ENCODE measurements at regions not wholly inside any gene's neighbourhood (a gene's known extent, or its start where the extent isn't known, plus 50 kb on each side); places are given as distances from the start of the nearest gene placed in this dataset.

DNA sequence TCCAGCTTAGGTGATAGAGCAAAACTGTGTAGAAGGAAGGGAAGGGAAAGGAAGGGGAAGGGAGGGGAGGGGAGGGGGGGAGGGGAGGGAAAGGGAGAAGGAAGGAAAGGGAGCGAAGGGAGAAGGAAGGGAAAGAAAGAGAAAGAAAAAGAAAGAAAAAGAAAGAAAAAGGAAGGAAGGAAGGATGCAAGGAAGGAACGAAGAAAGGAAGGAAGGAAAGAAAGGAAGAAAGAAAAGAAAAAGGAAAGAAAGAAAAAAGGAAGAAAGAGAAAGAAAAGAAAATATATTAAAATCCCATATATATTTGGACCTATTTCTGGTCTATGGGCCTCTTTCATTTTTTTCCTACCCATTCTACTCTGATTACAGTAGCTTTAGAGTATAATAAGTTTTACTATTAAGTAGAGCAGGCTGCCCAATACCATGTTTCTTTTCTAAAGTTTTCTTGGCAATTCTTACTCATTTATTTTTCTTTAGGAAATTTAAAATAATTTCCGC, 229.1 kb downstream of the AUH start:
- no peak for DNase-seq (ENCODE audit: low read depth)

DNA sequence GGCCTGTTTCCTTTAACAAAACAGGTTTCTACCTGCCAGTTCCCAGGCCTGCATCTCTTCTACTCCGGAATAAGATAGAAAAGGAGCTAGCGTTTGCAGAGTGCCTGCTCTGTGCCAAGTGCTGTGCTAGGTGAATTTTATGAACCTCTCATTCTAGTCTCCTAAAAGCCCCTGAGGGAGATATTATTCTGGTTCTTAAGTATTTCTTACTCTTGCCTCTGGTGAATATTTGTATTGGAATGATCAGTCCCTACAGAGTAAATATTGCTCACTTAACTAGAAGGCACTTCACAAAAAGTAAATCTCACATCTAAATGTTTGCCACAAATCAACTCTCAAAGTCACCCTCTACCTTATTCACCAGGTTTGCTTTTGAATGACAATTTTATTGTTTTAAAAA, 227.1 kb downstream of the AUH start:
- DNase-seq (ENCODE audit: low read depth): no peak

DNA sequence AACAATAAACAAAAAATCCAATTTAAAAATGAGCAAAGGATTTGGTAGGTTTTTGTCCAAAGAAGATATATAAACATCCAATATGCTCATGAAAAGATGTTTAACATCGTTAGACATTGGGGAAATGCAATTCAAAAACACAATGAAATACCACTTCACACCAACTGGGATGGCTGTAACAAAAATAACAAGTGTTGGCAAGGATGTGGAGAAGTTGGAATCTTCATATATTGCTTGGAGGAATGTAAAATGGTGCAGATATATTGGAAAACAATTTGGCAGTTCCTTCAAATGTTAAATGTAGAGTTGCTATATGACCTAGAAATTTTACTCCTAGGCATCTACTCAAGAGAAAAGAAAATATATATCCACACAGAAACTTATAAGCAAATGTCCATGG, 224.3 kb downstream of the AUH start:
- no peak for DNase-seq (ENCODE audit: low read depth)

- no peak for DNase-seq (ENCODE audit: low read depth)
Observed at GRCh38 chr9:91138760-91139159, 223.0 kb downstream of the AUH start.

DNA sequence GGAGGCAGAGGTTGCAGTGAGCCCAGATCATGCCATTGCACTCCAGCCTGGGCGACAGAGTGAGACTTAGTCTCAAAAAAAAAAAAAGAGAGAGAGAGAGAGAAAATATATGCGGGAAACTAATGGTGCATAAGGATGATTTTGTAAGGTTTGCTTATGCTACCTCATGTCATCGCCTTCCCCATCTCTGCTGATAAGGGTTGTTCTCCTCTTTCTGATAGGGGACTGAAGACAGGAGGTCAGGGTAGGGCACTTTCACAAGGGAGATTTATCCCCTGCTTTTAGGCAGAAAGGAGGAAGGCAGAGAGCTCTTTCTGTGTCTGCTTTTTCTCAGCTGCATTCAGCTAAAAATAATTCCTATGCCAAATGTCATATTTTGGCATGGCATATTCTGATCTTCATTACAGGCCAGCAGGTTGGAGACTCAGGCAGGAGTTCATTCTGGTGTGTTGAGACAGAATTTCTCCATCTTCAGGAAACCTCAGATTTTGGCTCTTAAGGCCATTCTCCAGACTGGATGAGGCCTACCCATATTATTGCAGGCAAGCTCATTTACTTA, 220.2 kb downstream of the AUH start:
- no peak for DNase-seq (ENCODE audit: low read depth)

- no peak for DNase-seq (ENCODE audit: low read depth)
Observed at GRCh38 chr9:91143162-91143561, 218.6 kb downstream of the AUH start.

DNA sequence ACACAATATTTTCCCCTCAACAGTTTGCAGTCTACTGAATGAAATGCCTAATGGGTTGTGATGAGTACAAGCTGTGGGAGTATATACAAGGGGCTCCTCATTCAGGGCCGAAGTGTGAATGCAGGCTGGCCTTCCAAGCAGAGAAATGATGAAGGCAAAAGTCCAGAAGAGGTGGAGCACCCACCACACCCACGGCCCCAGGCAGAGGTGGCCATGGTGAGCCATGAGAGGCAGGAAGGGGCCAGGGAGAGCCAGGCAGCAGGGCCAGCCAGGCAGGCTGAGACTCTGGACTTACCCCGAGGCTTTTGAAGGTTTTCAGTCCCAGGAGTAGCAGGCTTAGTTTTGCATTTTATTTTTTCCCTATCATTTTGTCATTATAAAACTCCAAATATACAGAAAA, 218.1 kb downstream of the AUH start:
- no peak for DNase-seq (ENCODE audit: low read depth)

DNA sequence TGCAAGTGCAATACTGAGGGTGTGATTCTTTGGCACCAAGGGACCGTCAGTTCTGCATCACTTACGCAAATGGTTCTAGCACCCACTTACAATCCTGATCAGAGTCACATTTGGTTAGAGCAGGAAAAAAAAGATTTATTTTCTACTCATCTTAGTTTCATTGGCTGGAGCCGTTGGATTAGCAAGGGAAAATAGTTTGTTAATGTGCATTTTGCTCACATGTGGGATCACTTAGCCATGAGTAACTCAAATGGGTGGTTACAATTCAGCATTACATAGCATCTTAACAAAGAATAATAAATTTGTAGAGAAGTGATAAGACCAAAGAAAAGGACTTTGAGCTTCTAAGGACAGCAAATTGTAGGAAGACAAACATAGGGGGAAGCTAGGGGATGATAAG, 216.9 kb downstream of the AUH start:
- no peak for DNase-seq (ENCODE audit: low read depth)

GRCh38 chr9:91145496-91145895, 216.2 kb downstream of the AUH start:
- no peak for DNase-seq (ENCODE audit: low read depth)

DNA sequence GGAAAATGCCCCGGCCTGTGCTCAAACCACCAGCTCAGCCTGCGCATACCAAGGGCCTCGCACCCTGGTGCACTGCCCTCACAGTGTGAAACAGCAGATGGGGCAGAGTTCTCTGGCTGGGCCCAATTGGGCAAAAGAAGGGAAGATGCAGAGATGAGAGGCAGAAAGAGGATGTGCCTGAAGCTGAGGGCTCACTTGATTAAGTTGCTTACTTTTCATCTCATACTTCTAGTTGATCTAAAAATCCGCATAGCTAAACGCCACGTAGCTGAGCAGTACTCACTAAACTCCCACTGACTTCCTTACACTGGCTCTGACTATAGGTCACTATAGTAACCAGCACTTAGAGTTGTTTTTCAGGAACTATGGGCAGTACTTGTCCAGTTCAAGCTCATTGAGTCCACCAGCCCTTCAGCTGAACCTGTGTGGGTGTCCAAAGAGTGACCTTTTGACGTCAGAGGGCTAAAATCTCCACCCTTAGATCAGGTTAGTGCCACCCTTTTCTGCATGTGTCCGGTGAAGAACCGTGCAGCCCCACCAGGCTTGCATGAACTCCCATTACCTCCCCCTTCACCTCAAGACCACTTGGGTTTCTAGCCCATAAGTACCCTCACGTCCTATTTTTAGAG, 215.2 kb downstream of the AUH start:
- DNase-seq (ENCODE audit: low read depth): no peak

GRCh38 chr9:91147079-91147708, 214.5 kb downstream of the AUH start:
- no peak for DNase-seq (ENCODE audit: low read depth)

DNA sequence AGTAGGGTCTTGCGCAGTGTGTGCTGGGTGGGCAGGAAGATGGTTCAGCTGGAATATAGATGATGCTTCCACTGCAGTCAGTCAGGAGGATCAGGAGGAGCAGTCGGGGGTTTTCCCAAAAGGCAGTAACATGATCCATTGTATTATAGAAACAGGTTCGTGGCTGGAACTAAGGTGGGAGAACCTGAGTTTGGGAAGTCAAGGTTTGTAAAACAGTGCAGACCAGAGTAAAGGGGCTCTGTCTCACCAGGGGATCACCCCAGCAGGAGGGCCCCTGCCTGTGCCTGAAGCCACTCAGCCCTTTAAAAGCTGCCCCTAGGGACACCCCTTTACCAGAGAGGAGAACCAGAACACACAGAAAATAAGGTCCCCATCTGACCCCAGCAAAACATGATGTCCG, 213.4 kb downstream of the AUH start:
- no peak for DNase-seq (ENCODE audit: low read depth)

- no peak for DNase-seq (ENCODE audit: low read depth)
Observed at GRCh38 chr9:91150273-91150997, 211.3 kb downstream of the AUH start.

- no peak for DNase-seq (ENCODE audit: low read depth)
Observed at GRCh38 chr9:91150998-91151717, 210.6 kb downstream of the AUH start.

DNA sequence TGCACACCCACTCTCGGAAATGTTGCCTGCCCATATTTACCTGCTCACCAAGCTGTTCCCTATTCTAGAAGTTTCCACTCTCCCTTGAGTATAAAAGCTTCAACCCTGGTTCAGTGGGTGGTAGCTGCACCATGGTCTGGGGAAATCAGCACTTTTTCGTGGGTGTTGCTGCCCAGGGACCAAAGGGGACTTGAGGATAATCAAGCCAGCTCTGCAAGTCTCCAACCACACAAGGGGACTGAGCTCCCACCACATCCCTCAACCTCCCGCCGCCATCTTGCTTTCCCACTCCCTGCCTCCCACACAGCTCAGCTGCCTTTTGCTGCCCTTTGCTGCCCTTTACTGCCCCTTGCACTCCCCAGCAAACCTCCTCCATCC, 210.0 kb downstream of the AUH start:
- no peak for DNase-seq (ENCODE audit: low read depth)

DNA sequence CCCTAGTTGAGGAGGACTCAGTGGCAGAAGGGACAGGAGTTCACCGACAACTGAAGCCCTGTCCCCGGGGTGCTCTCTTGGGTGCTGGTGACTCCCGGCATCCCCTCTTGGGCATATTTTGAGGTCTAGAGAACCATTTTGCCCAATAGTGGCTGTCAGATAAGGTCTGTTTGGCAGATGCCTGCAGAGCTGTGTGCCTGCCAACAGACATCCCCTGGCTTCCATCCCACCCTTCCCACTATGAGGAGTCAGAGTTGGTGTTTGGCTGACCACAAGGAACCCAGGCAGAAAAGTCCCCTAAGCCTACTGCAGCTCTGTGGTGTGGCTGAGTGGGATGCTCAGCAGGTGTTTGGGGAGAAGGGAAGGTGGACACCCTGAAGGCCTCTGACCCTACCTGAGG, 207.0 kb downstream of the AUH start:
- DNase-seq (ENCODE audit: low read depth): no peak

DNA sequence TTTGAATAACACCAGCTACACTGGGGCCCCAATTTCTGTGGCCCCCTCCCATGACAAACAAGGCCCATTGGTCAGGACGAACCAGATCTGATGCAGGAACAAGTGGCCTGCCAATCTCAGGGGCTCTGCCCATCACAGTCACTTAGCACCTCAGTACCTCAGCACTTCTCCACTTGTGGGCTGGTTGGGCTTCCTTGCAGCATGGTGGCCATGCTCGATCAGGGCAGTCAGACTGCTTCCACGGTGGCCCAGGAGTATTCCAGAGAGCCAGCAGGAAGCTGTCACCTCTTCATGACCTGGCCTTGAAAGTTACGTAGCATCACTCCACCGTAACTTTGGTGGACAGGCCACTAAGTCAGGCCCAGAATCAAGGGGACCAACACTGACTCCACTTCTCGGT, 206.5 kb downstream of the AUH start:
- DNase-seq (ENCODE audit: low read depth): no peak

GRCh38 chr9:91155746-91156376, 205.9 kb downstream of the AUH start:
- no peak for DNase-seq (ENCODE audit: low read depth)

- DNase-seq (ENCODE audit: low read depth): no peak
Observed at GRCh38 chr9:91156451-91157234, 205.1 kb downstream of the AUH start.

GRCh38 chr9:91157883-91158282, 203.8 kb downstream of the AUH start:
- DNase-seq (ENCODE audit: low read depth): no peak

DNA sequence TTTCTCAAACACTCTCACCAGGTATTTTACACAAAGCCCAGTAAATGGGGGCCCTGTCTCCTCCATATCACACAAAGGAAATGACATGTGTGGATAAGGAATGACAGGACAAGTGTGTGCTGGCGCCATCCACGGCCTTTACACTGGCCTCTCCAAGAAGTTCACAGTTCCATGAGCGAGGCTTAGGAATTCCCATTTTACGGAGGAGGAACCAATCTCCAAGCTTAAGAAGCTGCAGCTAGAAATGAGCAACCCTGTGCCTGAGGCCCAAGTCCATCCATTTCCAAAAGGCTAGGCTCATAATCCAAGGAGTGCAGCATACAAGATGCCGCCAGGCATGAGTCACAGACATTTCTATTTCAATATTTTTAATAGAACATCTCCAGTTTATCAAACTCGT, 203.4 kb downstream of the AUH start:
- no peak for DNase-seq (ENCODE audit: low read depth)
